Left kidney (tissue), 1 donor: ENCODE measurements at regions not wholly inside any gene's neighbourhood (a gene's known extent, or its start where the extent isn't known, plus 50 kb on each side); places are given as distances from the start of the nearest gene placed in this dataset.
"Not testable (repeated sequence)": the region's sequence is repeated elsewhere in the genome, so short reads cannot be mapped to it uniquely, and the experiment has no call there.

Source experiments
- DNase-seq: peaks from one replicate; pipeline ENCODE4 v3.0.0-alpha.2; 2013

DNA sequence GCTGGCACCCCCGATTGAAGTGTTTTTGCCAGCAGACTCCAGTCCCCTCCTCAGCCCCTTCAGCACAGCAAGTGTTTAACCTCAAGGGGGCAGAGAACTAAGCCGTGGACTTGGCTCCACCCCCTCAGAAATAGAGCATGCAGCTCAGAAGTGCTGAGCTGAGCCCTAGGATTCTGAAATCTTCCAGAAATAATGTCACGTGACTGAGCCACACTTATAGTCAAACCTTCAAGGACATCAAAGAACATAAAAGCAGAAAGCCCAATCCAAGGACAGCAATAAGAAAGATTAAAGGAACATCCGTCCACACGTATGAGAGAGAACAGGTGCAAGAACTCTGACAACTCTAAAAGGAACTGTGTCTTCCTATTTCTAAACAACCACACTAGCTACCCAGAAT, 317.7 kb upstream of the LRFN5 start:
- DNase-seq: no peak

GRCh38 chr14:41285186-41285748, 321.4 kb upstream of the LRFN5 start:
- peak; percentile 59 for DNase-seq

DNA sequence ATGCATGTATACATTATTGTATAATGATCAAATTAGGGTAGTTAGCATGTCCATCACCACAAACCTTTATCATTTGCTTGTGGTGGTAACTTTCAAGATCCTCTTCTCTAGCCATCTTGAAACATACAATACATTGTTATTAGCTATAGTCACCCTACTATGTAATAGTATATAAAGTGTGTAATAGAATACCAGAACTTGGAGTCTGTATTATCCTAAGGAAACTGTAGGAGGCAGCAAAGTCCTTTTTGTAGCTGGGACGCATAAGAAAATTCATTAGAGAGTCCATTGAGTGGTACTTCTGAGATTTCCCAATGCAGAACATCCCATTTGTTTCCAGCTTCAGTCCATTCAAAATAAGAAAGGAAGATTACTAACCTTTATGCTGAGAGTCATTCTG, 325.9 kb upstream of the LRFN5 start:
- peak; percentile 3 for DNase-seq

DNA sequence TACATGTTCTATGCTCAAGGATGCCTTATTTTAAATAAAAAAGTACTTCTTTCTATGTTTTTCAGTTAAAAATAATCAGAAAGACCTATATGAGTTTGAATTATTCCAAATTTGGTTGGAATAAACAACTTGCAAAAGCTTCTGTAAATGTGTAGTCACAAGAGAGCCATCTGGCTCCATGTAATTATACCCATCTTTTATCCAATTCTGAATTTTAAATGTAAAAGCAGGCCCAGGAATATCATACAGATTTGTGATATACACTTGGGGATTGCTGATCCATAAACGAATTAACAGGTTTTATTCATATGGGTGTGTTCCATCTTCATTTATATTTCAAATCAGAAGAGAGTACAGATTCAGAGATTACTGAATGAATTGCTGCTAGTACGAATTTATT, 329.2 kb upstream of the LRFN5 start:
- no peak for DNase-seq

DNA sequence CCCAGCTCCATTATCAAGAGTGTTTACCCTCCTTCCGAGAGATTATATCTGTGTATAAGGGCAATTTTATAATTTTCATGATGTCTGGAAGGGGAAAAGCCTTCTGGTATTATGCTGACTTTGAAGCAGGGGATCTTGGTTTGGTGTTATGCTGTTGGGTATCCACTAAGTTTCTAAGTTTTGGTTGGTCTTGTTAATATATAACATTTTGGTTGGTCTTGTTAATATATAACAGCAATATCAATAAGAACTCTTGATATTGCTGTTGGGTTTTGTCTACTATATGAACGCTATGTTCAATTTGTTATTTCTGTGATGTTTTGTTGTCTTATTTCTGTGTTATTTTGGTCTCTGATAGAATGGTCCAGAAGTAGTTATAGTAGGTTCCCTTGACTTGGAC, 349.2 kb upstream of the LRFN5 start:
- no peak for DNase-seq

DNA sequence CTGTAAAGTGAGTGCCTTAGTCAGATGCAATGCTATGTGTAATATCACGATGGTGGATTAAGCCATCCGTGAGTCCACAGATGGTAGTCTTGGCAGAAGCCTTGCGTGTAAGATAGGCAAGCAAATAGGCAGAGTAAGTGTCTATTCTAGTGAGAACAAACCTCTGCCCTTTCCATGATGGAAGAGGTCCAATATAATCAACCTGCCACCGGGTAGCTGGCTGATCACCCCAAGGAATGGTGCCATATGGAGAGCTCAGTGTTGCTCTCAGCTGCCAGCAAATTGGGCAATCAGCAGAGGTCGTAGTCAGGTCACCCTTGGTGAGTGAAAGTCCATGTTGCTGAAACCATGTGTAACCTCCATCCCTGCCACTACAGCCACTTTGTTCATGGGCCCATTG, 371.2 kb upstream of the LRFN5 start:
- no peak for DNase-seq

DNA sequence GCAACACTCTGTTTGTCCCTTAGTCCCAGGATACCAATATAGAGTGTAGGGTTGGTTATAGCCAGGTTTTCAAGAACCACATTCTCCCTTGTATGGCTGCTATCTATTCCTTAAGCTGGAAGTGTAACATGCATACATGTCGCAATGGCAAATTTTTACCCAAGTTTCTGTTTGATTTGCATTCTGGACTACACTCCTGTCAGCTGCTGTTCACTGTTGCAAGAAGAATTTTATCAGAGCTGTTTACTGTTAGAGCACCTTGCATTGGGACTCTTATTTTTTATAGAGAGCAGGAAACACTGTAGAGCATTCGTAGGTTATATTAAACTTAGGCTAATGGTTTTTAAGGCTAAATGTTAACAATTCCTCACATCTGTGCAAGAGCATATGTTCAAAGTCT, 376.0 kb upstream of the LRFN5 start:
- DNase-seq: no peak

- DNase-seq: no peak
Measured at GRCh38 chr14:41229824-41230223, 376.9 kb upstream of the LRFN5 start.

GRCh38 chr14:41225433-41225832, 381.2 kb upstream of the LRFN5 start:
- no peak for DNase-seq

- DNase-seq: no peak
Measured at GRCh38 chr14:41222581-41222980, 384.1 kb upstream of the LRFN5 start.

DNA sequence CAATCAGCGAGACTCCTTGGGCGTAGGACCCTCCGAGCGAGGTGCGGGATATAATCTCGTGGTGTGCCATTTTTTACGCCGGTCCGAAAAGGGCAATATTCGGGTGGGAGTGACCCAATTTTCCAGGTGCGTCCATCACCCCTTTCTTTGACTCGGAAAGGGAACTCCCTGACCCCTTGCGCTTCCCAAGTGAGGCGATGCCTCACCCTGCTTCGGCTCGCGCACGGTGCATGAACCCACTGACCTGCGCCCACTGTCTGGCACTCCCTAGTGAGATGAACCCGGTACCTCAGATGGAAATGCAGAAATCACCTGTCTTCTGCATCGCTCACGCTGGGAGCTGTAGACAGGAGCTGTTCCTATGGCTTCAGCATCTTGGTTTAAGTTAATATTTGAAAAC, 391.7 kb upstream of the LRFN5 start:
- DNase-seq: not testable (repeated sequence)

DNA sequence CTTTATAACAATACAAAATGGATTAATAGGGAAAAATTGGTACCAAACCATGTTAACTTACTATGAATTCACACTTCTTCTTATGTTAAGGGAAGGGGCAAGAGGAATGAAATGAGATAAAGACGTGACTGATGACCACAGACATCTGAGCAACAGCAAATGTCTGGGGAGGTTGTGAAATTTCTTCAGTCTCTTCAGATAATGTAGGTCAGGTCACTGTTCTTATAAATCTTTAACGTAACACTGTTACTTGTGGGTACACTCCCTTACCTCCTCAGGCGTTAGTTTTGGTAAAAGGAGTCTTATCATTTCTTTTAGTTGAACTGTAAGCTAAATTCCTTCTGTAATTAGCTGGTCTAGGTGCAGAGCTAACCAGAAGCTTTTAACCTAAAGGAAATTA, 405.0 kb upstream of the LRFN5 start:
- DNase-seq: no peak

DNA sequence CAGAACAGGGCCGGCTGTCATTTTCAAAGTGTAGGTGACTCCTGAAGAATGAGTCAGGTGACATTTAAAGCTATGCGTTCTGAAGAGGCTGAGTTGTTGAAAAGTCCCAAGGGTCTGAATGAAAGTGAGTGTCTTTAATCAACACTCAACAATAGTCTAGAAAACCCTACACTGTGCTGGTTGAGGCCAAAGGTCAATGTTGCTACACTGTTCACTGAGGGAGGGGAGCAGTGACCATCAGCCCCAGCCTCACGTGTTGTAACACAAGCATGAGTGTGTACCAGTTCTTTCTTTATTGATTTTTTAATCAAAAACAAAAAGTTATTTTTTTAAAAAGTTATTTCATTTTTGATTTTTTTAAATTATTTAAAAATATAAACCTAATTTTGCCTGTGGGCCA, 418.8 kb upstream of the LRFN5 start:
- no peak for DNase-seq

- DNase-seq: no peak
Measured at GRCh38 chr14:41171045-41171444, 435.6 kb upstream of the LRFN5 start.

DNA sequence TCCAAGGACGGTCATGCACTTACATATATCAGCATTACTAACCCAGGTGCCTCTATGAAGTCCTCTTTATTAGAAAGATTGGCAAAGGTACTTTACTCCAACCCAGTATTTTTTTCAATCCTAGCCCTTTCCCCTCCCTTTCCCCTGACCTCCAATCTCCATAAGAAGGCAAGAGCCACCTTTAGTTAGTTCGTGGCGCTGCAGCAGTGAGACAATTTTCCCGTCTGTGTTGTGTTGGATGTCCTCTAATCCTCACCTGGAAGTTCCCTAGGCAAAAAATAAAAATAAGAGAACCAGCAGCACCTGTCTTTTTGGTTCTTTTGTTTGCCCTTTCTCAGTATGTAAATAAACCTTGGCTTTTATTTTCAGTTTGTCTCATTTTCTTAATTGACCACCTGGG, 439.6 kb upstream of the LRFN5 start:
- no peak for DNase-seq

DNA sequence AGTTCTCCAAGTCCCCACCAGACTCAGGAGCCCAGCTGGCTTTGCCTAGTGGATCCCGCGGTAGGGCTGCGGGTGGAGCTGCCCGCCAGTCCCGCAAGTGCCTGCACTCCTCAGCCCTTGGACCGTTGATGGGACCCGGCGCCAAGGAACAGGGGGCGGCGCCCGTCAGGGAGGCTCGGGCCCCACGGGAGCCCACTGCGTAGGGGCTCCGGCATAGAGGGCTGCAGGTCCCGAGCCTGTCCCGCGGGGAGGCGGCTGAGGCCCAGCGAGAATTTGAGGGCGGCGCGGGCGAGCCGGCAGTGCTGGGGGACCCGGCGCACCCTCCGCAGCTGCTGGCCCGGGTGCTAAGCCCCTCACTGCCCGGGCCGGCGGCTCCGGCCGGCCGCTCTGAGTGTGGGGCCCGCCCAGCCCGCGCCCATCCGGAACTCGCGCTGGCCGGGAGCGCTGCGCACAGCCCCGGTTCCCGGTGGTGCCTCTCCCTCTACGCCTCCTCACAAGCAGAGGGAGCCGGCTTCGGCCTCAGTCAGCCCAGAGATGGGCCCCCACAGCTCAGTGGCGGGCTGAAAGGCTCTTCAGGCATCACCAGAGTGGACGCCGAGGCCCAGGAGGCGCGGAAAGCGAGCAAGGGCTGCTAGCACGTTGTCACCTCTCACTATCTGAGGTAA, 452.4 kb upstream of the LRFN5 start:
- DNase-seq: no peak

- DNase-seq: no peak
Measured at GRCh38 chr14:41146391-41146790, 460.3 kb upstream of the LRFN5 start.

GRCh38 chr14:41144370-41144769, 462.3 kb upstream of the LRFN5 start:
- no peak for DNase-seq

GRCh38 chr14:41137741-41138140, 468.9 kb upstream of the LRFN5 start:
- DNase-seq: no peak

DNA sequence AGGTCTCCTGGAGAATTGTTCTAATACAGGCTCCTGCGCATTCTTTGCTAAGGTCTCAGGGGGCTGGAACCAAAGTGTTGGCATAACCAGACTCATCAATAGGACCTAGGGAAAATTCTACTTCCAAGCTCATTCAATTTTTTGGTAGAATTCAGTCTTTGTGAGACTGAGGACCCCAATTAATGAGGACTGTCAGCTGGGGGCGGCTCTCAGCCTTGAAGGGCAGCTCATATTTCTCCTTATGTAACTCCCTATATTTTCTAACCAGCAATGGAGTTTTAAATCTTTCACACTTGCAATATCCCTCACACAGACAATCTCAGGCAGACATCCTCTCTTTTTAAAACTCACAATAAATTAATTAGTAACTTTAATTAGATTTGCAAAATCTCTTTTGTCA, 476.4 kb upstream of the LRFN5 start:
- no peak for DNase-seq

DNA sequence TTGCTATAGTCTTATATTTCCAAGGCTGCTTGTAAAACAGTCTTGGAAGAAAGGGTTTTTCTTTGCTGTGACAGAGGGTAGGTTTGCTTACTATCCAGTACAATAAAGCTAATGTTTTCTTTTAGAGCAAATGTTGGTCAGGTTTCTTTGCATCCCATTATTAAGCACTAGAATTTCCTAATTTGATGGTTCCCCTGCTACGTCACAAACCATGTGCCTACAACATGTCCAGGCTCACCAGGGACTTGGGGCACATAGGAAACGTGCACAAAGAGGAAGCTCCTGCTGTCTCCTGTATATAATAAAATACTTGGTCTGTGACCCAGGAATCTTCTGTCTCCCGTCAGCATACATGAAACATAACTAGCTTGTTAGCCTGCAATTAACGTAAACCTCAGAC, 486.3 kb upstream of the LRFN5 start:
- no peak for DNase-seq

DNA sequence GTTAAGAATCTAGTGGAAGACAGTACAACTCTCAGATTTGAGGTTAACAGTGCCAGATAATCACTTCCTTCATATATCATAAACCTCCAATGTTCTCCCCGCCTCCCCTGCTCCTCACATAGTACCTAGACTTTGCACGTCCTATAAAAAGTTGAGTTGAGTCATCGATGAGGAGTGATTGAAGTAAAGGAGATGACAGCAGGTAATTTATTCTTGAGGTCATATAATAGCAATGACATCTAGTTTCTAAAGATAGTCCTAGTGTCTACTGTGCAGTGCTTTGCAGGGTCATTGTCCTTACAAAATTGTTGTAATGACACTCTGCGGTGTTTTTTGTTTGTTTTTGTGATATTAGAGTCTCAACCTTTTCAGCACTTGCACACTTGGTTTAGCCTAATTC, 510.5 kb upstream of the LRFN5 start:
- DNase-seq: no peak

GRCh38 chr14:41087056-41087455, 519.6 kb upstream of the LRFN5 start:
- DNase-seq: no peak

DNA sequence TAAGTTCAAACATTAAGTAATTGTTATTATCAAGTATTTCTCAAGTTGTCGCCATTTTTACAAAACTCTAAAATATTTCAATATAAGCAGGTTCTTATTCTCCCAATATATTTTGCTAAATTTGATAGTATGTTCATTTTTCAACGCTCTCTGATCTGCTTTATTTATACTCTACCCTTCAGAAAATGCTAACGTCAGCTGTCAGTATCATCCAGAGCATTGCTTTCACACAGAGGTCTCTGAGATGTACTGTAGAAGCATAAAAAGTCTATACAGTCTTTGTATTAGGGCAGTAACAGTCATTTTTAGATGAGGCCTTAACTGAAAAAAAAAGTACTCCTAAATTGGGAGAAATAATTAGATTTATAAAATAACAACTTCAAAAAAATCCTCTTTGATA, 533.1 kb upstream of the LRFN5 start:
- no peak for DNase-seq

- no peak for DNase-seq
Measured at GRCh38 chr14:41072776-41073175, 533.9 kb upstream of the LRFN5 start.
